A673 (cell line): ENCODE measurements at regions not wholly inside any gene's neighbourhood (a gene's known extent, or its start where the extent isn't known, plus 50 kb on each side); places are given as distances from the start of the nearest gene placed in this dataset.

Source experiments
- BruUV-seq: library from RNA; stranded (reverse); fragments of 400-500 nt; replicated peaks from 2 replicates; lab custom pipeline; 2021; lab: Mats Ljungman, UMichigan
- CTCF ChIA-PET: fragments of 300-600 bp; sonication (Branson Sonifier 250); formaldehyde crosslinking; loops from one replicate; lab custom pipeline; 2022; ENCODE audit warnings: antibody characterized with exemption; lab: Charles Lee
- POLR2A ChIA-PET: fragments of 300-600 bp; sonication (Branson Sonifier 250); formaldehyde crosslinking; loops from one replicate; lab custom pipeline; 2022; ENCODE audit warnings: antibody characterized with exemption; ENCODE audit not compliant: low non-redundant PET; lab: Charles Lee
- DNase-seq: peaks from one replicate; pipeline ENCODE4 v3.0.0-alpha.2; 2015; ENCODE audit warnings: low spot score
- H3K27ac ChIP-seq: fragments of 200-600 bp; sonication (generic); 2 replicates; pipeline ENCODE4 v1.5.1; 2016; ENCODE audit warnings: mixed run types, low read depth, mild to moderate bottlenecking, mixed read lengths, antibody characterized with exemption, low read length; ENCODE audit not compliant: poor library complexity, severe bottlenecking
- H3K27me3 ChIP-seq: fragments of 200-600 bp; sonication (generic); replicated peaks from 2 replicates; pipeline ENCODE4 v1.6.1; 2017; ENCODE audit warnings: mixed run types, low read depth, mild to moderate bottlenecking, mixed read lengths, antibody characterized with exemption, low read length; ENCODE audit not compliant: insufficient read depth, poor library complexity
- H3K36me3 ChIP-seq: fragments of 200-600 bp; sonication (generic); 2 replicates; pipeline ENCODE4 v1.6.1; 2016; ENCODE audit warnings: mixed run types, mild to moderate bottlenecking, mixed read lengths, antibody characterized with exemption, low read length; ENCODE audit not compliant: insufficient read depth, poor library complexity, severe bottlenecking
- H3K4me1 ChIP-seq: fragments of 200-600 bp; sonication (generic); 2 replicates; pipeline ENCODE4 v1.6.1; 2017; ENCODE audit warnings: mixed run types, mild to moderate bottlenecking, mixed read lengths, antibody characterized with exemption, low read length; ENCODE audit not compliant: insufficient read depth, poor library complexity, severe bottlenecking
- H3K4me3 ChIP-seq: fragments of 200-600 bp; sonication (generic); 2 replicates; pipeline ENCODE4 v1.5.1; 2016; ENCODE audit warnings: low read depth, mixed run types, mild to moderate bottlenecking, mixed read lengths, low read length; ENCODE audit not compliant: poor library complexity, severe bottlenecking
- H3K9me3 ChIP-seq: fragments of 200-600 bp; sonication (generic); 2 replicates; pipeline ENCODE4 v1.6.1; 2016; ENCODE audit warnings: mixed run types, low read depth, mild to moderate bottlenecking, mixed read lengths, antibody characterized with exemption, low read length; ENCODE audit not compliant: poor library complexity, severe bottlenecking
- CTCF ChIP-seq: fragments of 300-800, 200-600 bp; sonication (generic); conservative IDR thresholded peaks from 2 replicates; pipeline ENCODE4 v1.5.1; 2017; ENCODE audit warnings: low read depth, mild to moderate bottlenecking, antibody characterized with exemption, low read length, moderate library complexity, mixed read lengths
- EZH2 ChIP-seq: fragments of 200-600 bp; sonication (generic); IDR thresholded peaks from 2 replicates; pipeline ENCODE4 v1.6.1; 2017; ENCODE audit warnings: borderline replicate concordance, low read depth, mild to moderate bottlenecking, mixed read lengths, antibody characterized with exemption, low read length; ENCODE audit not compliant: poor library complexity, severe bottlenecking
- intact Hi-C: fragments of 100-400 bp; cut with micrococcal nuclease; formaldehyde crosslinking; loops from one replicate; pipeline ENCODE4 v1.10.0; 2022; ENCODE audit not compliant: unreplicated experiment

DNA sequence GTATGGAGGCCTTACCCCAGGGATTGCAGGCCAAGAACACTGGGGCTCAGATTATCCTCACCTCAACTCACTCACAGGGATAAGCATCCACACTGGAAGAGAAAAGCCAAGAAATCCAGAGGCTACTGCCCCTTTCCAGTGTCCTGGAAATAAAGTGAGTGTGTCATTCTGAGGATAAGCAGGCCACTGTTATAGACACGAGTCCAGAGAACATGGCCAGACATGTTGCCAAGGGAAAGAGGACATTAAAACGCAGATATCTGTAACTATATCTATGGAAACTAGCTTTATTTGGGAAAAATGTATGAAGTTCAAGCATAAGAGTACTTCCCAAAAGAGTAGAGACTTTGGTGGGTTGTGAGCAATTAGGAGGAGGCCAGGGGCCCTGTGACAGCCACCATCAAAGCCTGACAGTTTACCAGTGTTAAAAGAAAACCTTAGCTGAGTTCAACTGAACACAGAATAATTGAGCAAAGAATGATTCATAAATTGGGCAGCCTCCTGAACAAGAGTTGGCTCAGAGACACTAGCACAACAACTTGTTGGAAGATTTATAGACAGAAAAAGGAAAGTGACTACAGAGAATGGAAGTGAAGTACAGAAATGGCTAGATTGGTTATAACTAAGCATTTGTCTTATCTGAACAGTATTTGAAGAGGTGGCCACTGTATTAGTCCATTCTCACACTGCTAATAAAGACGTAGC, 1222.2 kb downstream of the STIM2 start:
- no peaks in the 10 kb centered on the region for H3K27me3 ChIP-seq
- no TSS peak for BruUV-seq
- intact Hi-C loops, result no loop called here
- no peak overlapping the region for H3K4me3 ChIP-seq
- POLR2A ChIA-PET, result no interaction called here
- DNase-seq, result no peak
- no peak overlapping the region for H3K27ac ChIP-seq
- H3K4me1 ChIP-seq, result no peaks in the 10 kb centered on the region
- H3K9me3 ChIP-seq, result no peaks in the 10 kb centered on the region
- CTCF ChIA-PET, result no interaction called here
- TF ChIP-seq EZH2 (no peak), CTCF (no peak)
- no peaks in the 10 kb centered on the region for H3K36me3 ChIP-seq

DNA sequence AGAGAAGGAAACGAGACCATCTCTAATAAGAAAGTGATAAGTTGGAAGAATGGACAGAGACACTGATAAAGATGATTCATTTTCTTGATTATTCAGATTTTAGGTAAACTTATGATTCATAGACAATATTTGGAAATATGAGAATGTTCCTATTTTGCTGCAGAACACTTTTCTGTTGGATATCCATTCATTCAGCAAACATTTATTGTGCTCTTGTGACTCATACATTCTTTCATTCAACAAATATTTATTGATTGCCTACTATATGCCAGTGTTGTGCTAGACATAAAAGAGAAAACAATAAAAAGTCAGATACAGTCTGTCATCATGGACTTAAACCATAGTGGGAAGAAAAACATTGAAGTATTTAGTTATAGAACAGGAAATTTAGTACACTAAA, 1232.0 kb downstream of the STIM2 start:
- BruUV-seq, result no TSS peak
- Histone ChIP-seq H3K4me1 (no peaks in the 10 kb centered on the region), H3K9me3 (no peaks in the 10 kb centered on the region), H3K36me3 (no peaks in the 10 kb centered on the region), H3K27me3 (no peaks in the 10 kb centered on the region), H3K27ac (no peak overlapping the region), H3K4me3 (no peak overlapping the region)
- intact Hi-C loops, result no loop called here
- no peak for DNase-seq
- CTCF ChIA-PET, result no interaction called here
- TF ChIP-seq EZH2 (no peak), CTCF (no peak)
- POLR2A ChIA-PET, result no interaction called here

GRCh38 chr4:28093071-28093470, 1232.4 kb downstream of the STIM2 start:
- H3K9me3 ChIP-seq, result no peaks in the 10 kb centered on the region
- H3K27ac ChIP-seq, result no peak overlapping the region
- H3K27me3 ChIP-seq, result no peaks in the 10 kb centered on the region
- no peak for TF ChIP-seq CTCF
- TF ChIP-seq EZH2, result no peak
- ChIA-PET CTCF (no interaction called here), POLR2A (no interaction called here)
- no TSS peak for BruUV-seq
- no peaks in the 10 kb centered on the region for H3K36me3 ChIP-seq
- no peak overlapping the region for H3K4me3 ChIP-seq
- no peaks in the 10 kb centered on the region for H3K4me1 ChIP-seq
- intact Hi-C loops, result no loop called here
- no peak for DNase-seq
